SK-N-SH (cell line): ENCODE measurements at regions not wholly inside any gene's neighbourhood (a gene's known extent, or its start where the extent isn't known, plus 50 kb on each side); places are given as distances from the start of the nearest gene placed in this dataset.
"Not testable (repeated sequence)": the region's sequence is repeated elsewhere in the genome, so short reads cannot be mapped to it uniquely, and the experiment has no call there.

Experiments
- EP300 ChIP-seq, 2 experiments: IDR thresholded peaks; 2 replicates each; pipeline versions ENCODE4 v1.4.0 to v1.6.1; 2012; ENCODE audit warnings: borderline replicate concordance in 1 of 2, low read depth in 1 of 2, low read length in 1 of 2
- EZH2phosphoT487 ChIP-seq: fragments of 200-600 bp; sonication (generic); IDR thresholded peaks from 2 replicates; pipeline ENCODE4 v1.6.1; 2017; ENCODE audit warnings: low read depth, mixed run types, mild to moderate bottlenecking, antibody characterized with exemption, moderate library complexity, borderline replicate concordance
- GABPA ChIP-seq: IDR thresholded peaks from 2 replicates; pipeline ENCODE4 v1.4.0; 2012; ENCODE audit warnings: low read depth, mild to moderate bottlenecking
- IRF3 ChIP-seq: fragments of 150-350 bp; IDR thresholded peaks from 2 replicates; pipeline ENCODE4 v1.6.1; 2016; ENCODE audit warnings: mild to moderate bottlenecking, low read depth, low read length
- JUND ChIP-seq: IDR thresholded peaks from 2 replicates; pipeline ENCODE4 v1.4.0; 2012
- RCOR1 ChIP-seq: fragments of 150-350 bp; IDR thresholded peaks from 2 replicates; pipeline ENCODE4 v1.6.1; 2017; ENCODE audit warnings: antibody characterized with exemption, low read length
- RFX5 ChIP-seq: IDR thresholded peaks from 2 replicates; pipeline ENCODE4 v1.6.1; 2012; ENCODE audit warnings: mild to moderate bottlenecking, improper control_type of control experiment, low read length
- SIN3A ChIP-seq: IDR thresholded peaks from 2 replicates; pipeline ENCODE4 v1.6.1; 2012; ENCODE audit warnings: low read depth, mild to moderate bottlenecking, low read length, moderate library complexity, borderline replicate concordance
- TF ChIP-seq, protein P1 (sequence below): fragments of 200-600 bp; sonication (generic); IDR thresholded peaks from 2 replicates; pipeline ENCODE4 v1.6.1; 2017; ENCODE audit warnings: antibody characterized with exemption, mild to moderate bottlenecking, moderate library complexity

DNA sequence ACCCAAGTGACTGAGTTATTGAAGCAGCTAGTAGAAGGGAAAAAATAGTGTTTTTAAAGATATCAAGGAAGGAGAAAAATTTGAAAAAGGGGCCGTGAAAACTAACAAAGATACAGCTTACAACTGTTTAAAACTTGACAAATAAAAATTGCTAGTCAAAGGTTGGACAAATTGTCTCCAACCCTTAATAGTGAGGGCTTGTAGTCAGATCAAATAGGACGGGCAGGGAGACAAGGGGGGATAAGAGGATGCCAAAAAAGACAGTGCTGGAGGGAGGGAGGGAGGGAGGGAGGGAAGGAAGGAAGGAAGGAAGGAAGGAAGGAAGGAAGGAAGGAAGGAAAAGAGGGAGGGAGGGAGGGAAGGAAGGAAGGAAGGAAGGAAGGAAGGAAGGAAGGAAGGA, 1825.8 kb upstream of the MIR17HG start:
- not testable (repeated sequence) for TF ChIP-seq RCOR1; JUND; RFX5; EZH2phosphoT487; SIN3A; EP300 (IDR thresholded peaks at IDR 0.05; ENCODE audit: borderline replicate concordance in 1 of 2, low read depth in 1 of 2, low read length in 1 of 2); IRF3; GABPA
- TF ChIP-seq, protein P1, sequence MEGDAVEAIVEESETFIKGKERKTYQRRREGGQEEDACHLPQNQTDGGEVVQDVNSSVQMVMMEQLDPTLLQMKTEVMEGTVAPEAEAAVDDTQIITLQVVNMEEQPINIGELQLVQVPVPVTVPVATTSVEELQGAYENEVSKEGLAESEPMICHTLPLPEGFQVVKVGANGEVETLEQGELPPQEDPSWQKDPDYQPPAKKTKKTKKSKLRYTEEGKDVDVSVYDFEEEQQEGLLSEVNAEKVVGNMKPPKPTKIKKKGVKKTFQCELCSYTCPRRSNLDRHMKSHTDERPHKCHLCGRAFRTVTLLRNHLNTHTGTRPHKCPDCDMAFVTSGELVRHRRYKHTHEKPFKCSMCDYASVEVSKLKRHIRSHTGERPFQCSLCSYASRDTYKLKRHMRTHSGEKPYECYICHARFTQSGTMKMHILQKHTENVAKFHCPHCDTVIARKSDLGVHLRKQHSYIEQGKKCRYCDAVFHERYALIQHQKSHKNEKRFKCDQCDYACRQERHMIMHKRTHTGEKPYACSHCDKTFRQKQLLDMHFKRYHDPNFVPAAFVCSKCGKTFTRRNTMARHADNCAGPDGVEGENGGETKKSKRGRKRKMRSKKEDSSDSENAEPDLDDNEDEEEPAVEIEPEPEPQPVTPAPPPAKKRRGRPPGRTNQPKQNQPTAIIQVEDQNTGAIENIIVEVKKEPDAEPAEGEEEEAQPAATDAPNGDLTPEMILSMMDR, result not testable (repeated sequence)
